ENCODE measurements at regions not wholly inside any gene's neighbourhood (a gene's known extent, or its start where the extent isn't known, plus 50 kb on each side); places are given as distances from the start of the nearest gene placed in this dataset.
"Not testable (repeated sequence)": the region's sequence is repeated elsewhere in the genome, so short reads cannot be mapped to it uniquely, and the experiment has no call there.

DNA sequence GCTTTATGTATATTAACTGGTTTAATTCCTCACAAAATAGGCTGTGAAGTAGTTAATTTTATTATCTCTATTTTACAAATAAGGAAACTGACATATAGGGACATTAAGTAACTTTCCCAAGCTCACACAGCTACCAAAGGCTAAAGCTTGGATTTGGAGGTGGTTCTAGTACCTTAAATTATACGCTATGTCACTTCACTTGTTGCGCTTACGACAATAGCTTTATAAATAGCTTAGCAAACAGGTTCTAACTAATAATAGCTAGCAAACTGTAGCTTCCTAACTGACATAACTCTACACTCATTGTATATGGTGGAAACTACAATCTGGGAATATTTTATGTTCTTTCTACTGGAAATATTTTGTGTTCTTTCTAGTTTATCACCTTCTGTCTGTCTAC lies 666.4 kb upstream of the CPEB2 start:
- DNase-seq: no peak

DNA sequence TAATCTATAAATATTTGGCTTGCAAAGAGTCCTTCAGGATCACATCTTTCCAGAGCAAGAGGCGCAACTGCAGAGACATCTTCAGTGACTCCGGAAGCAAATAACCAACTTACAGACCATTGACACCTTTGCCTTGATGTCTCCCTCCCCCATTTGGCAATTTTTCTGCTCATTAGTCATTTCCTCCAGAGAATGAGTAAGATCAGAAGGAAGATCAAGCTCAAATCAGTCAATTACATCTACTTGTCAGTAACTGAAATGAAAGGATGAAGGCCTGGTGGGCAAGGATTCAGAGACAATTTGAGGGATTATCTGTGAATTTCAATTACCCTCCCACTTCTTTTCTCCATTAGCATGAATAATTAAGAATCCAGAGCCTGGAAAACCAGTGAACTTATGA lies 665.6 kb upstream of the CPEB2 start:
- DNase-seq: no peak

DNA sequence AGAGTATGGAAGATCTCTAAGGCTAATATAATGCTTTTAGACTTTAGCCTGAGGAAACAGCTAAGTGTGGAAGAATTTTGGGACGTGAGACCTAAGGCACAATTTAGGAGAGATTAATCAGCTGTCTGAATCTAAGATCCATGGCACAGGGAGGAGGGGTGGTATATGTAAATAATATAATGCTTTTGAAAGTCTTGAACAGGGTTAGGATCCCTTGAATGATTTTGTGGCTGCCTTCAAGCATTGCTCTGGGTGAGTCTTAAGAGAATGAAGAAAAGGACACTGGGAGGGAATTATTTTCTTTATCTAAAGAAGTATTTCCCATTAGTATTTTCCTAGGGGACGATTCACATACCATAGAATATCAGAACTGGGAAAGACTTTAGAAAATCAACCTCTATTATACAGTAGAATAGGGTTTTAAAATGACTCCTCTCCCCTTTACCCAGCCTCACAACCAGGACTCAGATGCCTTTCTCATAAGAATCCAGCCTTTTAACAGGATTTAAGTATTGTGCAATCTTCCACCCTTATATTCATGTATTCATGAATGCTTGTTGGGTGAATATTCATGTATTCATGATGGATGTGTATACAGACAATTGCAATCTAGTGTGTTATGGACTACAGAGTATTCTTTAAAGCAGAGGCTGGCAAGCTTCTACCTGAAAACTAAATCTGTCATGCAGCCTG lies 664.2 kb upstream of the CPEB2 start:
- no peak for DNase-seq

DNA sequence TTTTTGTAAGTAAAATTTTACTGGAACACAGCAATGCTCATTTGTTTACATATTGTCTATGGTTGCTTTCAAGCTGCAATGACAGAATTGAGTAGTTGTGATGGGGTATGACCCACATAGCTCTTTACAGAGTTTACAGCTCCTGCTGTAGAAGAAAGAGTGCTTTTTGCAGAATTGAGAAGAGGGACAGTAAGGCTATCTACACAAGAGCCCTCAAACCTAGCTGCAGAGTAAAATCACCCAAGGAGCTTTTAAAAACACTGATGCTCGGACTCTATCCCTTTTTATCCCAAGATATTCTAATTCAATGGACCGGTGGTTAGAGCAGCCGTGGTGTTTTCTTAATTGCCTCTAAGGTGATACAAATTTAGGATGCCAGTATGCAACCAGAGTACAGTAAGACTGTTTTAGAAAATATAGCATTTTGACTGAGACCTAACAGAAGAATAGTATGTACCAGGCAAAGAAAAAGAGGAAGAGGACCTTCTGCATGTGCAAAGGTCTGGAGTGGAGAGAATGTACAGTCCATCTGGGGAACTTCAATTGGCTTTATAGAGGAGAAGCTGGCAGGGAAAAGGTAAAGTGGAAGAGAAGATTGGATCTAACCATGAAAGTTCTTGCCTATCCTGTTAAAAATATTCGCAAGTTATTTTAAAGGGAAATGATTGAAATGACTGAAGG lies 663.6 kb upstream of the CPEB2 start:
- no peak for DNase-seq

DNA sequence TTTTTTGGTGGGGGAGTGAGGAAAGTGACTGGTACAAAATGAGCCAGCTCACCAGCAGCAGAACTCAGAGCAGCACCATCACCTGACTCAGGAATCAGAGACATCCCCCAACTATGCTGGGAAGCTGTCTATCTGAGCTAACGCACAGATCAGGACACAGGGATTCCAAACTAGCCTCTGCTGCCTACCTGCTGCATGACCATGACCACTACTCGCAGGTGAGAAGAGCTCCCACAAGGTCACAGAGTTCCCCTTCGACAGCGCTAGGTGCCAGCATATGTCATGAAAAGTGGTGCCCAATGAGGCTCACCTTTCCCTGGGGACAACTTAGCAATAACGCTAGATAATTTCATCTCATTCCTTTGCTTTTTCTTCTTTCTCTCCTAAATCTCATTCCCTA lies 662.6 kb upstream of the CPEB2 start:
- DNase-seq: no peak

DNA sequence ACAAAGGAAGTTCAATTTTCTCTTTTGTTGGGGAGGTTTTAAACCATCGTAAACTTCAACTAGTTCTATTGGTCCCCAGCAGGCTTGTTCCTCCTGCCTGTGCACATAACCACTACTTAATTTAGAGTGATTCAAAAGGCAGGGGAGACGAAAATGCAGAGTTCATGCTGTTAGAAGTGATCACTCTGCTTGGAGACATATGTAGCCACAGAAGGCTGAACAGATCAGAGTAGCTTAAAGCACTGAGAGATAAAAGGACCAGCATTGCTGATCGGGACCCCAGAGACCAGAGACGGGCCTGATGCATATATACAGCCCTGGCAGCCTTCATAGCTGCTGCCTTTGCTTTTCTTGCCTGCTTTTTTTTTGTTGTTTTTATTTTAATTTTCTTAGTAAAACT lies 662.0 kb upstream of the CPEB2 start:
- no peak for DNase-seq

DNA sequence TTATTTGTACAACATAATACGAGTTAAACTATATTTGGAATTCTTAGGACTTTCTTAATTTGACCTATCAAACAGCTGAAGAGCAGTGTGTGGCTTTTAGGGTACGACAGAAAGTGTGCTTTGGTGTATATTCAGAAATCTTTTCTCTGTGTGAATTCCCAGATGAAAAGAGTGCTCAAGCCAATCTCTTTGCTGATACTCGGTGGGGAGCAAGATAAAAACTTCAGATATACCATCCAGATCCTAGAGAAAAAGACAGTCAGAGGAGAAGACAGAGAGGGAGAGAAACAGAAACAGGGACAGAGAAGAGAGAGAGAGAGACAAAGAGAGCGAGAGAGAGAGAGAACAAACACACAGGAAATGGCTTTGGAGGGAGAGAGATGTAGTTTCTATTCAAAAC lies 658.3 kb upstream of the CPEB2 start:
- DNase-seq: no peak

DNA sequence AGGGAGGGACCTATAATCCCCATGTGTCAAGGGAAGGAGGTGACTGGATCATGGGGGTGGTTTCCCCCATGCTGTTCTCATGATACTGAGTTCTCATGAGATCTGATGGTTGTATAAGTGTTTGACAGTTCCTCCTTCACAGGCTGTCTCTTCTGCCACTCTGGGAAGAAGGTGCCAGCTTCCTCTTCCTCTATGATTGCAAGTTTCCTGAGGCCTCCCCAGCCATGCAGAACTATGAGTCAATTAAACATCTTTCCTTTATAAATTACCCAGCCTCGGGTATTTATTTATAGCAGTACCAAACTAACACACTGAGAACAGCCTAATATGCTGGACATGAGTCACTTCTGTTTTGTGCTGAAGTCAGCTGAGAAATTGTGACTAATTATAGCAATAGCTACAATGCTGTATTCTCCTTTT lies 656.9 kb upstream of the CPEB2 start:
- peak; percentile 34 to 37 for DNase-seq

DNA sequence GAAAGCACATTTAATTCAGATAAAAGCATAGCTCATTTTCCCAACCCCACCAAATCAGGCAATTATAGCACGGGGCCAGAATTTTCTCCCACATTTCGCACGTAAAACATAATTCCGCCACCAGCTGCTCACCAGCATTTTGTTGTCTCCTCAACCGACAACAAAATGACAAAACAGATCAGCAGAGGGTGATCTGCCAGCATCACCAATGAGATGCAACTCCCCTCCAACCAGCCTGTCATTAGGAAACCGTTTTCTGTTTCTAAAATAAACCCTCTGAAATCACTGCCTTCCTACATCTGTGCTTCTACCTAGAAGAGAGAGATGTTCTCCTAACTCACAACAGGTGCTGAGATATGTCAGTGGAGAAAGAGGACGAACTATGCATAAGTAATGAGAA lies 654.8 kb upstream of the CPEB2 start:
- no peak for DNase-seq

DNA sequence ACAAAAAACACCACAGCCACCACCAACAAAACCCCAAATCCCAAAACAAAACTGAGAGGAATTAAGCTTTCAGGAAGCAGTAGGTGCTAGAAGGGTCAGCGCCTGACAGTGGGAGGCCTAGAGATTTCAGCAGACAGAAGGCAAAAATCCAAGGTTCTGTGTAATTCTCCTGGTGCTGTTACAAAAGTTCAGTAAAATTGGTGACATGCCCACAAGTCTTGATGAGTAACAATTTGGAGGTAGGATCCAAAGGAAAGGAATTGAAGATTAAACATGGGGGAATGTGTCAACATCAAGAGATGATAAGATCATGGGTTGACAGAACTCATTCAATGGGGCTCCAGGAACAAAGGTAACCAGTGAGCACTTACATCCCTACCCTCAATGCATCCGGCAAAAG lies 653.8 kb upstream of the CPEB2 start:
- peak in 1 of 2 donors; percentile 2 for DNase-seq

DNA sequence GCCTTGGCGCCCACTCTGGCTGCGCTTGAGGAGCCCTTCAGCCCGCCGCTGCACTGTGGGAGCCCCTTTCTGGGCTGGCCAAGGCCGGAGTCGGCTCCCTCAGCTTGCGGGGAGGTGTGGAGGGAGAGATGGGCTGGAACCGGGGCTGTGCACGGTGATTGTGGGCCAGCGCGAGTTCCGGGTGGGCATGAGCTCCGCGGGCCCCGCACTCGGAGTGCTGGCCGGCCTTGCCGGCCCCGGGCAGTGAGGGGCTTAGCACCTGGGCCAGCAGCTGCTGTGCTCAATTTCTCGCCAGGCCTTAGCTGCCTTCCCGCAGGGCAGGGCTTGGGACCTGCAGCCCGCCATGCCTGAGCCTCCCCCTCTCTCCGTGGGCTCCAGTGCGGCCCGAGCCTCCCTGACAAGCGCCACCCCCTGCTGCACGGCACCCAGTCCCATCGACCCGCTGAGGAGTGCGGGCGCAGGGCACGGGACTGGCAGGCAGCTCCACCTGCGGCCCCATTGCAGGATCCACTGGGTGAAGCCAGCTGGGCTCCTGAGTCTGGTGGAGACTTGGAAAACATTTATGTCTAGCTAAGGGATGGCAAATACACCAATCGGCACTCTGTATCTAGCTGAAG lies 643.6 kb upstream of the CPEB2 start:
- not testable (repeated sequence) for DNase-seq

DNA sequence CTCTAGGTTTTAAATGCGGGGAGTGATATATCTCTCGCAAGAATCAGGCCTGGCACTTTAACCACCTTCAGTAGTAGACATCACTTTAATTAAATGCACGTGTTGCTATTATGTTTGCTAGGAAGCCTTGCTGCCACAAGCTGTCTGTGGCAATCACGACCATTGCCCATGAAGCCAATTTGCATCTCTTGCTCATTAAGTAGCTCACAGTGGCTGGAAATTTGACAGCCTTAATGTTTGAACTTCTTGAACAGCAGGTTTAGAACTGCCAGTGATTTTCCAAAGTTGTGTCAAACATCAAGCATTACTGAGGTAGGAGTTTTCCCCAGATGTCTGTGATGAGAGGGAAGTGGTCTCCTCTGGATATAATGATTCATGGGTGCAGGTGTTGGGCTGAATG lies 642.3 kb upstream of the CPEB2 start:
- DNase-seq: no peak

DNA sequence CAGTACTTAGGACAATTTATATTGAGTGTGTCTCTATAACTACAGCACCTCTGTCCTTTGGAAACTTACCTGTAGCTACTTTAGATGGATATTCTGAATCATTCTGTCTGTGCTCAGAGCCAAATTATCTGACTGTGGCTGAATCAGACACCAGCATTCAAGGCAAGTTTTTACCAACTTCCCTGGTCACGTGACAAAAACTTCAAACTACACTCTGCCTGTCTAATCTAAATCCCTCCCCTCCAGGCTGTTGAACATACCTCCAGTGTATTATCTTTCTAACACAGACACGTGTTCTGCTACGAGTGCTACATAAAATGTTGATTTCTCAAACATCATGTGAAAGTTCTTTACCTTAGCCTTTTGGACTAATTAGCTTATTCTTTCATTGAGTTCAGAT lies 641.2 kb upstream of the CPEB2 start:
- no peak for DNase-seq

DNA sequence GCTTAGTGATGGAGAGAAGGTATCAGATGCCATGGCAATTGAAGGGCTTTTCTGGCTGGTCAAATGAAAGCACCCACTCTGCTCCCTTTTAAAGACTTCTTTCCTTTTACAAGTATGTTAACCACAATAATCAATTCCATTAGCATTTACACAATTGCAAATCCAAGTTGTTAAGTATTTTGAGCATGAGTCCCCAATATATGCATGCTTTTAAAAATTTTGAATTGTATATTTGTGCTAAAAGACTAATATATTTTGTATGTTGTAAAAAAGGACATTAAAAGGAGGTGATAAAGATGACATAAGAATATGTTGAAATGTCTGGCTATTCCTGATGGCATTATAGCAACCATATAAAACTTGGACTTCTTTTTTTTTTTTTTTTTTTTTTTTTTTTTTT lies 639.9 kb upstream of the CPEB2 start:
- no peak for DNase-seq

DNA sequence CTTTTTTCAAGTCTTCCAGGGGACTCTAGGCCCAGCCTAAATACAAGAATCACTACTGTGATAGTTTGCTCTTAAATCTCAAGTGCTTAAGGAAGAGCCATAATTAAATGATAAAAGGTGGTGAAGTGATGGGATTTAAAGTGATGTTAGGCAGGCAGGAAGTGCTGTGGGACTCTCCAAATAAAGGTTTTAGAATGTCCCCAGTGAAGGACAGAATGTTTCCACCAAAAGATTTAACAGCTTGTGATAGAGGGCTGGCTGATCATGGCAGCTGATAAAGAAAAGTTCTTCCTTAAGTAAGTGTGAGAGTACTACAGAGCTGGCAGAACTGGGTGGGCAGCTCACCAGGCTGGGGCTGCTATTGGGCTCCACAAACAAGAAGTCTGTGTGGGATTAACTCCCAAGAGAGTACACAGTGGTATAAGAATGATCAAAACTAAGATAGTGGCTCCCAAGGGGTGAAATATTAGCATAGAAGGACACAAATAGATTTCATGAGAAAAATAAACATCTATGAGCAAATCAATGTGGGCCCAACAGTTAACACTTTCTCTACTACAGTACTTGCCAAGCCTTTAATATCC lies 637.2 kb upstream of the CPEB2 start:
- no peak for DNase-seq

DNA sequence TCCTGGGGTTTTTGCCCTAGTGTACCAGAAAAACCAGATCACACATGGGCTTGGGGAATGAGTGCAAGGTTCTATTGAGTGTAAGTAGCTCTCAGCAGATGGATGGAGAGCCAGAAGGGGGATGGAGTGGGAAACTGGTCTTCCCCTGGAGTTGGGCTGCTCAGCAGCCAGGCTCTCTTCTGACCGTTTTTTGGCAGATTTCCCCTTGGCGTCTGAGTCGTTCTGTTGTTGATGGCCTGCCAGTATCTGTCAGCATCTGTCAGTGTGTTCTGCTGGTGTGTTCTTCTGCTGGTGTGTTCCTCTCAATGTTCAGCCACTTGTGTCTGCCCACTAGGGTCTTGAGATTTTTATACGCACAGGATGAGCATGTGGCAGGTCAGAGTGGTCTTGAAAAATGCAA lies 633.9 kb upstream of the CPEB2 start:
- DNase-seq: no peak

DNA sequence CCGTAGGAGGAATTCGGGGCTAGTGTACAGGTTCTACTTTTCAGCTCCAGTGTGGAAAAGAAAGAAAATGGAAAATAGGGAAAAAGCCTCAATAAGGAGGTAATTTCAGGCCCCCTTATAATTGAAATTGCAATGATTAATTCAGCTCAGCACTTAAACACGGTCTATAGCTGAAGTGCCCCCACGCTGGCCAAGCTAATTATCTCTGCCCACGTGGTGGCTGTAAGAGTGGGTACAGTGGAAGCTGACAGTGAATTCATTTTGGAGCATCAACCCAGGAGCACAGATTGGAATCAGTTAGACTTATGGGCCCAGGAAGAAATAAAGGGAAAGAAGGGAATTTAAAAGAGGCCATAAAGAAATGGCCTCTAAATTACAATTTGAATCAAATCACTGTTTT lies 631.1 kb upstream of the CPEB2 start:
- no peak for DNase-seq

DNA sequence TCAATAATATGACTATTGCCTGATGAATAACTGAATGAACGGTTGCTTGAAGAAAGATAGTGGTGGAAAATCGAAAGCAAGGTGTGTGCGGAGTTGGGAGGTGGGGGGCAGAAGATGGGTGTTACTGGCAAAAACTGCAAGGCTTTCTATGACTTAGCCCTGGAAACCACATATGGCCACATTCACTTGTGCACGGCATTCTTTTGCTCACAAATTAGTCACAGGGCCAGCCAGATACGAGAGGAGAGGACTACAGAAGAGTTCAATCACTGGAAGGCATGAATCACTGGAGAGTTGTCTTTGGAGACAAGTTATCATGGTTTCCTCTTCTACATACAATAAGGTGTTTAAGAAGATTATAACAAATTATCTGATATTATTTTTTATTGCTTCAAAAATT lies 626.5 kb upstream of the CPEB2 start:
- no peak for DNase-seq

DNA sequence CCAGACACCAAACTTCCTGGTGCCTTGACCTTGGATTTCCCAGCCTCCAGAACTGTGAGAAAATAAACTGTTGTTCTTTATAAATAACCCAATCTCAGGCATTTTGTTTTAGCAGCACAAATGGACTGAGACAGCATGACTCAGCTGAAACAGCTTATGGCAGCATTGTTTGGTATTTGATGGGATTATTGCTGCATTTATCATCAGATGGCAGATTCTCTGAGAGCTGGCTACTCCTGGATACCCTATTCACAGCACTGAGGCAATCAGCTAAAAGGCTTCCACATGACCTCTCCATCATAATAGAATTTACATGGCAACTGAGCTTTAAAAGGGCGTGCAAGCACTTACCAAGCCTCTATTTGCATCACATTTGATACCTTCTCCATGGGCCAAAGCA lies 623.1 kb upstream of the CPEB2 start:
- DNase-seq: no peak

DNA sequence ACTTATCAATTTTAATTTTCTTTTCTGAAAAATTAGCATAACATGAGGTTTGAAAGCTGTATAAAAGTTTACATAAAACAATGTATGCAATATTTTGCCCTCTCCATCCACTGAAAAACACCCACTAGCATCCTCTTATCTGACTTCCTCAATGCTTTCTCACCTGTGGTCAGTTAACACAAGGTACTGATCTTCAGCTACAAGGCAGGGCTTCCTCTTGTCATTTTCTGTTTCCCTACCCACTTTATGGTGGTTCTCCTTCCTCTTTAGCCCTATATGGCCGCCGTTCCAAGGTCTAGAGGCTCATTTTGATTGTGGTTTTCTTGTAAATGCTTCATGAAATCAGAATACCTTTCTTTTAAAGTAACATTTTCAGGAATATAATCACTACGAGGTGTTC lies 618.6 kb upstream of the CPEB2 start:
- no peak for DNase-seq

DNA sequence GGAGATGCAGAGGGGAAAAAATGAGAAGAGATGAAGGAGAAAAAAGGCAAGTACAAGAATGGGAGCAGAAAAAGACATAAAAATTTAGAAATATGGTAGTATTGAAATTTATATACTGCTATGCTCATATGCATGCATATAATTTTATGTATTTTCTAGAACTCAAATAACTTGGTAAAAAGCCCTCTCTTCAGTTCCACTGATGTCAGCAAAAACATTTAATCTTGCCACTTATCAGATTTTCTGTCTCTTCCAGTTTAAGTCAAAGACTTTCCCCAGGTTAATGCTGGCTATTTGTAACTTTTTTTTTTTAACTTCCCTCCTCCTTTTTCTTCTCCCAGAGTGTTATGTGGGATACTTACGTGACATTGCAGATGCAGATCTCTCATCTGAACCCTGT lies 617.5 kb upstream of the CPEB2 start:
- DNase-seq: no peak

DNA sequence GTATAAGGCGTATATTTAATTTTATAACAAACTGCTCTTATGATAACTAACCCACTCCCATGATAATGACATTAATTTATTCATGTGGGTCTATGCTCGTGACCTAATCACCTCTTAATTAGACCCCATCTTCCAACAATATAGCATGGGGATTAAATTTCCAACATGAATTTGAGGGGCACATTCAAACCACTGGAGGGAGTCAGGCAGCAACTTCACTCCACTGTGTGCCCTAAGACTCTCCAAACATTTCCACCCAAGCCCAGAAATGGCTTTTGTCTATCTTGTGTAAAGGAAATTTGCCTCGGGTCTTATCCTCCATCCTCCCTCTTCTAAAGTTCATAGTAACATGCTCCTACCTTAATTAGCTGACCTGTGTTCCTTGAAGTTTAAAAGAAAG lies 616.1 kb upstream of the CPEB2 start:
- no peak for DNase-seq

DNA sequence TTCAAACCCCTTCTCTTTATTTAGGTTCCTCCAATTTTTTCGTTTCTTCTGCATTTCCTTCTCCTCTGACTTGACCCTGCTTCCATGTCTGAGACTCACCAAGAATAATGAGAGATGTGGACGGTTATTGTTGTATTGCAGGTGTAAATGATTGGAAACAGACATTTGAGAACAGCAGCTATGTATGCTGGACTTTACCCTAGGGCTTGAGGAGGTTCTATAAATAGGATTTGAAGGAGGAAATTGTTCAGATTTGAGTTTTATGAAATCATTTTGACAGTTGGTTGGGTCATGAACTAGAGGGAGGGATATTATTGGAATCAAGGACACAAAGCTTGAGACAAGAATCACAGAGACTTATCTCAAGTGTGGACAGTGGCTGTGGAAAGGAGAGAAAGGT lies 614.6 kb upstream of the CPEB2 start:
- no peak for DNase-seq

DNA sequence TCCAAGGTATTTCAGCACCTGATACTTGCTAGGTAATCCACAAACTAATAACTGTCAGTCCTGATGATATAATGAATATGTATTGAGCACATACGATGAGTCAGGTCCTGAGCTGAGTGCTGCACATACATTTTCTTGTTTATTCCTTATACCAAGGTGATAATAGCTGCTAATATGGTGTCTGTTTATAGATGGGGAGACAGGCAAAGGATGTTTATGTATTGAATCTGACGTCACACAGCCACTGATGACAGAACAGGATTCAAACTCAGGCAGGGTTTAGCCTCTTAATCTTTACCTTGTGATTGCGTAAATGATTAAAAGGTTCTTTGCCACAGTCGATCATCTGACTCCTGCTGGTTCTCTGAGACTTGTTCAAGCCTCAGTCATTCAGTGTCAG lies 609.9 kb upstream of the CPEB2 start:
- no peak for DNase-seq

Measured in inflammatory macrophage treated with lipopolysaccharide for 1 hour (primary cell).